GM18520 (cell line): ENCODE measurements at regions not wholly inside any gene's neighbourhood (a gene's known extent, or its start where the extent isn't known, plus 50 kb on each side); places are given as distances from the start of the nearest gene placed in this dataset.
"Not testable (repeated sequence)": the region's sequence is repeated elsewhere in the genome, so short reads cannot be mapped to it uniquely, and the experiment has no call there.

Source experiments
- ATAC-seq: cut with Tn5 transposase; IDR thresholded peaks from one replicate; pipeline ENCODE4 v1.9.1; 2021; ENCODE audit not compliant: unreplicated experiment

GRCh38 chr12:91703491-91704283 lies 442.0 kb downstream of the BTG1 start:
- ATAC-seq: no peak

GRCh38 chr12:91702843-91703425 lies 442.7 kb downstream of the BTG1 start:
- no peak for ATAC-seq

- no peak for ATAC-seq
Measured at GRCh38 chr12:91695964-91696363, 449.7 kb downstream of the BTG1 start.

- not testable (repeated sequence) for ATAC-seq
Measured at GRCh38 chr12:91695406-91695805, 450.2 kb downstream of the BTG1 start.

GRCh38 chr12:91690531-91690930 lies 455.1 kb downstream of the BTG1 start:
- ATAC-seq: no peak

GRCh38 chr12:91687052-91688017 lies 458.3 kb downstream of the BTG1 start:
- ATAC-seq: no peak

- ATAC-seq: no peak
Measured at GRCh38 chr12:91685917-91686316, 459.7 kb downstream of the BTG1 start.

GRCh38 chr12:91681751-91682150 lies 463.9 kb downstream of the BTG1 start:
- ATAC-seq: no peak

- ATAC-seq: no peak
Measured at GRCh38 chr12:91680864-91681263, 464.8 kb downstream of the BTG1 start.

GRCh38 chr12:91677556-91677955 lies 468.1 kb downstream of the BTG1 start:
- no peak for ATAC-seq

GRCh38 chr12:91675401-91675800 lies 470.2 kb downstream of the BTG1 start:
- no peak for ATAC-seq

GRCh38 chr12:91672130-91672529 lies 473.5 kb downstream of the BTG1 start:
- no peak for ATAC-seq

- ATAC-seq: no peak
Measured at GRCh38 chr12:91667694-91668093, 478.0 kb downstream of the BTG1 start.

GRCh38 chr12:91663744-91664143 lies 481.1 kb upstream of the DCN start:
- ATAC-seq: no peak

- no peak for ATAC-seq
Measured at GRCh38 chr12:91663310-91663709, 480.7 kb upstream of the DCN start.

- no peak for ATAC-seq
Measured at GRCh38 chr12:91662021-91662420, 479.4 kb upstream of the DCN start.

- no peak for ATAC-seq
Measured at GRCh38 chr12:91657032-91657431, 474.4 kb upstream of the DCN start.

- no peak for ATAC-seq
Measured at GRCh38 chr12:91655966-91656365, 473.3 kb upstream of the DCN start.

GRCh38 chr12:91654087-91654486 lies 471.5 kb upstream of the DCN start:
- no peak for ATAC-seq

GRCh38 chr12:91651728-91652127 lies 469.1 kb upstream of the DCN start:
- no peak for ATAC-seq

GRCh38 chr12:91643763-91644162 lies 461.1 kb upstream of the DCN start:
- ATAC-seq: no peak

- ATAC-seq: no peak
Measured at GRCh38 chr12:91640021-91640420, 457.4 kb upstream of the DCN start.
